ENCODE measurements at regions not wholly inside any gene's neighbourhood (a gene's known extent, or its start where the extent isn't known, plus 50 kb on each side); places are given as distances from the start of the nearest gene placed in this dataset.

DNA sequence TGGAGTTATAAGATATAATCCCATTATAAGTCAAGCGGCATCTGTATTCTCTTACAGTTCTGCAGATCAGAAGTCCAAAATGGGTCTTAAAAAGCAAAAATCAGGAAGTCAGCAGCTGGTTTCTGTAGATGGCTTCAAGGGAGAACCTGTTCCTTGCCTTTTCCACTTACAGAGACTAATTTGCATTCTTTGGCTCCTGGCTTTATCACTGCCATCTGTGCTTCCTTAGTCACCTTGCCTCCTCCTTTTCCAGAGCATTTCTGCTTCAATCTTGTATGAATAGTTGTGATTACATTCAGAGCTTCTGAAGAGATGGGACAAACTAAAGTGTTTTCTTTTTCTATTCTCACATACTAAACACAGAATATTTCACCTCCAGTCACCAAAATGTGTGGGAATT, 647.3 kb upstream of the GRAMD2B start:
- no peak for DNase-seq
- CTCF ChIA-PET: no interaction called here
- H3K36me3 Mint-ChIP-seq (ENCODE audit: insufficient read depth, unreplicated experiment): no peaks in the 10 kb centered on the region
- intact Hi-C loops (cut with micrococcal nuclease; ENCODE audit: unreplicated experiment): no loop called here
- no peaks in the 10 kb centered on the region for H3K27me3 Mint-ChIP-seq (ENCODE audit: unreplicated experiment)
- no peak overlapping the region for H3K27ac Mint-ChIP-seq (ENCODE audit: unreplicated experiment)
- no peaks in the 10 kb centered on the region for H3K9me3 Mint-ChIP-seq (ENCODE audit: low read depth, unreplicated experiment)
- no peak overlapping the region for H3K4me3 Mint-ChIP-seq (ENCODE audit: low read depth, unreplicated experiment)
- no peaks in the 10 kb centered on the region for H3K4me1 Mint-ChIP-seq (ENCODE audit: low read depth, unreplicated experiment)
- BruUV-seq (replicated peaks): no TSS peak
- TF ChIP-seq, protein P1, sequence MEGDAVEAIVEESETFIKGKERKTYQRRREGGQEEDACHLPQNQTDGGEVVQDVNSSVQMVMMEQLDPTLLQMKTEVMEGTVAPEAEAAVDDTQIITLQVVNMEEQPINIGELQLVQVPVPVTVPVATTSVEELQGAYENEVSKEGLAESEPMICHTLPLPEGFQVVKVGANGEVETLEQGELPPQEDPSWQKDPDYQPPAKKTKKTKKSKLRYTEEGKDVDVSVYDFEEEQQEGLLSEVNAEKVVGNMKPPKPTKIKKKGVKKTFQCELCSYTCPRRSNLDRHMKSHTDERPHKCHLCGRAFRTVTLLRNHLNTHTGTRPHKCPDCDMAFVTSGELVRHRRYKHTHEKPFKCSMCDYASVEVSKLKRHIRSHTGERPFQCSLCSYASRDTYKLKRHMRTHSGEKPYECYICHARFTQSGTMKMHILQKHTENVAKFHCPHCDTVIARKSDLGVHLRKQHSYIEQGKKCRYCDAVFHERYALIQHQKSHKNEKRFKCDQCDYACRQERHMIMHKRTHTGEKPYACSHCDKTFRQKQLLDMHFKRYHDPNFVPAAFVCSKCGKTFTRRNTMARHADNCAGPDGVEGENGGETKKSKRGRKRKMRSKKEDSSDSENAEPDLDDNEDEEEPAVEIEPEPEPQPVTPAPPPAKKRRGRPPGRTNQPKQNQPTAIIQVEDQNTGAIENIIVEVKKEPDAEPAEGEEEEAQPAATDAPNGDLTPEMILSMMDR (IDR thresholded peaks at IDR 0.05; ENCODE audit: unreplicated experiment): no peak

DNA sequence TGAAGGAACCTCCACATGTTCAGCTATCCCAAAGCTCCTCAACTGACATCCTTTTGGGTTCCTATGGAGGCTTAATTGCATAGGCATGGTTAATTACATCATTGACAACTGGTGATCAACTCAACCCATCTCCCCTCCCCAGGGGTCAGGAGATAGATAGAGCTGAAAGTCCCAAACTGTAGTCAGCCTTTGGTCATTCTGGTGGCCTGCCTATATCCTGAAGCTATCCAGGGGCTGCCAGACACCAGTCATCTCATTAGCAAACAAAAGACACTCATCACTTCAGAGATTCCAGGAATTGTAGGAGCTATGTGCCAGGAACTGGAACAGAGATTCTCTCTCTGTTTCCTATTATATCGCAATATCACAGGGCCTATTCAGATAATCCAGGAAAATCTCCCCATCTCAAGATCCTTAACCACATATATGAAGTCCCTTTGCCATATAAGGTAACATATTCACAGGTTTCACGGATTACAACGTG, 646.5 kb upstream of the GRAMD2B start:
- CTCF ChIA-PET: no interaction called here
- no peak for DNase-seq
- Mint-ChIP-seq H3K9me3 (ENCODE audit: low read depth, unreplicated experiment) (no peaks in the 10 kb centered on the region), H3K4me1 (ENCODE audit: low read depth, unreplicated experiment) (no peaks in the 10 kb centered on the region), H3K27ac (ENCODE audit: unreplicated experiment) (no peak overlapping the region), H3K36me3 (ENCODE audit: insufficient read depth, unreplicated experiment) (no peaks in the 10 kb centered on the region), H3K4me3 (ENCODE audit: low read depth, unreplicated experiment) (no peak overlapping the region), H3K27me3 (ENCODE audit: unreplicated experiment) (no peaks in the 10 kb centered on the region)
- TF ChIP-seq, protein P1 (IDR thresholded peaks at IDR 0.05; ENCODE audit: unreplicated experiment): no peak
- intact Hi-C loops (cut with micrococcal nuclease; ENCODE audit: unreplicated experiment): no loop called here
- BruUV-seq (replicated peaks): no TSS peak

DNA sequence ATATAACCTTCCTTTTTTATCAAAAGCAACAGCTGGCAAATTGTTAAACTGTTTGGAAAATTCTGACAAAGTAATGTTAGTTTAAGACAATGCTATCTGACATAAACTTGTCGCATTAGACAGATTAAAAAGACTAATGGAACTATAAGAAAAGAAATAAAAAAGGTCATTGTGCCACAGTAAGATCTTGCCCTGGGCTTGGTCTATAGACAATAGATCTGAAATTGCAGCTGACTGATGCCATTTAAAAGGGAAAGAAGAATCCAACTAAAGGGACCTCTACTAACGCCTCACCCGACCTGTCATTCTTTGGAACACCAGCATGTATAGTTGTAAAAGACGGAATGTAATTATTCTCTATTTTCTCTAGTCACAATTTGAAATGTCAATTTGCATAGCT, 644.4 kb upstream of the GRAMD2B start:
- TF ChIP-seq, protein P1 (IDR thresholded peaks at IDR 0.05; ENCODE audit: unreplicated experiment): no peak
- Mint-ChIP-seq H3K4me3 (ENCODE audit: low read depth, unreplicated experiment) (no peak overlapping the region), H3K36me3 (ENCODE audit: insufficient read depth, unreplicated experiment) (no peaks in the 10 kb centered on the region), H3K9me3 (ENCODE audit: low read depth, unreplicated experiment) (no peaks in the 10 kb centered on the region), H3K27me3 (ENCODE audit: unreplicated experiment) (no peaks in the 10 kb centered on the region), H3K27ac (ENCODE audit: unreplicated experiment) (no peak overlapping the region), H3K4me1 (ENCODE audit: low read depth, unreplicated experiment) (no peaks in the 10 kb centered on the region)
- no peak for DNase-seq
- intact Hi-C loops (cut with micrococcal nuclease; ENCODE audit: unreplicated experiment): no loop called here
- no TSS peak for BruUV-seq (replicated peaks)
- CTCF ChIA-PET: no interaction called here

DNA sequence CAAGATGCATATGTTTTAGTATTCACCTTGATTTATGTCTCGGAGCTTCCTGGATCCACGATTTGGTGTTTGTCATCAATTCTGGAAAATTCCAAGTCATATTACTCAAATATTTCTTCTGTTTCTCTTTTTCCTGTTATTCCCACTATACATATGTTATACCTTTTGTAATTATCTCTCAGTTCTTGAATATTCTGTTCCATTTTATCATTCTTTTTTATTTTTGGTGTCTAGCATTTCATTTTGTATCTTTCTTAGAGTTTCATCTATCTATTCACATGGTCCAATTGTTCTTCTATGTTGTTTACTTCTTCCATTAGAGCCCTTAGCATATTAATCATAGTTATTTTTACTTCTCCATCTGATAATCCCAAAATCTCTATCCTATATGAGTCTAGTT, 637.8 kb upstream of the GRAMD2B start:
- Mint-ChIP-seq H3K27ac (ENCODE audit: unreplicated experiment) (no peak overlapping the region), H3K4me3 (ENCODE audit: low read depth, unreplicated experiment) (no peak overlapping the region), H3K27me3 (ENCODE audit: unreplicated experiment) (no peaks in the 10 kb centered on the region), H3K36me3 (ENCODE audit: insufficient read depth, unreplicated experiment) (no peaks in the 10 kb centered on the region), H3K9me3 (ENCODE audit: low read depth, unreplicated experiment) (no peaks in the 10 kb centered on the region), H3K4me1 (ENCODE audit: low read depth, unreplicated experiment) (no peaks in the 10 kb centered on the region)
- DNase-seq: no peak
- intact Hi-C loops (cut with micrococcal nuclease; ENCODE audit: unreplicated experiment): no loop called here
- CTCF ChIA-PET: no interaction called here
- BruUV-seq (replicated peaks): no TSS peak
- TF ChIP-seq, protein P1 (IDR thresholded peaks at IDR 0.05; ENCODE audit: unreplicated experiment): no peak
